Adrenal gland (tissue), 9 donors: ENCODE measurements at regions not wholly inside any gene's neighbourhood (a gene's known extent, or its start where the extent isn't known, plus 50 kb on each side); places are given as distances from the start of the nearest gene placed in this dataset.
A peak's percentile ranks its signal among the peaks of the same experiment; 100 is the strongest.

Source experiments
- DNase-seq, 7 donors: peaks; one replicate each; pipeline ENCODE4 v3.0.0-alpha.2; 2019 to 2020
- H3K27ac ChIP-seq, 5 donors: fragments of 200-600 bp; sonication (generic) in 4 of 5; 1 replicate in 3 of 5; 2 replicates in 2 of 5; pipeline versions ENCODE4 v1.5.1 to v1.8.0; 2016 to 2020; ENCODE audit warnings: mild to moderate bottlenecking in 1 of 5
- H3K27me3 ChIP-seq: fragments of 200-600 bp; 2 replicates; pipeline ENCODE4 v1.8.0; 2021
- H3K36me3 ChIP-seq, 2 donors: fragments of 200-600 bp; replicated peaks in 1 of 2; 1 replicate in 1 of 2; 2 replicates in 1 of 2; pipeline versions ENCODE4 v1.5.1 to v1.8.0; 2018 to 2022
- H3K4me1 ChIP-seq, 2 donors: fragments of 200-600 bp; replicated peaks in 1 of 2; 1 replicate in 1 of 2; 2 replicates in 1 of 2; pipeline versions ENCODE4 v1.5.1 to v1.8.0; 2018 to 2021
- H3K4me3 ChIP-seq, 4 donors: fragments of 200-600 bp; sonication (generic) in 3 of 4; one replicate each; pipeline ENCODE4 v1.5.1; 2016 to 2018
- H3K9me3 ChIP-seq, 3 donors: fragments of 200-600 bp; sonication (generic) in 1 of 3; replicated peaks in 1 of 3; 1 replicate in 2 of 3; 2 replicates in 1 of 3; pipeline versions ENCODE4 v1.5.1 to v1.8.0; 2016 to 2021
- POLR2A ChIP-seq, 2 donors: fragments of 450-650 bp; IDR thresholded peaks; one replicate each; pipeline ENCODE4 v1.6.1; 2017; ENCODE audit warnings: antibody characterized with exemption in 2 of 2, mild to moderate bottlenecking in 2 of 2, moderate library complexity in 1 of 2
- WGBS, 4 donors: extraction: QIAGEN DNeasy Blood & Tissue Kit in 2 of 4; methylation state at CpG; one replicate each; pipeline versions ENCODE4 v1.1.5 to v1.1.7; 2013 to 2017; 5-methylcytosine and 5-hydroxymethylcytosine counted together
- intact Hi-C, 2 donors: fragments of 100-400 bp; cut with DNase I; formaldehyde crosslinking; loops; one replicate each; pipeline versions ENCODE4 v1.14.1 to v1.15.0; 2022 to 2023
- TF ChIP-seq, protein P1 (sequence below), 6 experiments: fragments of 450-650 bp in 4 of 6; fragments of 200-600 bp in 2 of 6; sonication (generic) in 1 of 6; IDR thresholded peaks; 1 replicate in 5 of 6; 2 replicates in 1 of 6; pipeline versions ENCODE4 v1.5.1 to v1.8.0; 2016 to 2021; ENCODE audit warnings: antibody characterized with exemption in 6 of 6, mild to moderate bottlenecking in 2 of 6, moderate library complexity in 1 of 6
- donor health status: healthy with polysubstance abuse.
- donor health status: Bipolar disorder and iron deficiency.
- donor health status: DM: yes; HTN: yes; CAD: no.
- donor health status: DM: no; HTN: no; CAD: no.
- donor health status: DM: no; HTN: no; CAD: no.

DNA sequence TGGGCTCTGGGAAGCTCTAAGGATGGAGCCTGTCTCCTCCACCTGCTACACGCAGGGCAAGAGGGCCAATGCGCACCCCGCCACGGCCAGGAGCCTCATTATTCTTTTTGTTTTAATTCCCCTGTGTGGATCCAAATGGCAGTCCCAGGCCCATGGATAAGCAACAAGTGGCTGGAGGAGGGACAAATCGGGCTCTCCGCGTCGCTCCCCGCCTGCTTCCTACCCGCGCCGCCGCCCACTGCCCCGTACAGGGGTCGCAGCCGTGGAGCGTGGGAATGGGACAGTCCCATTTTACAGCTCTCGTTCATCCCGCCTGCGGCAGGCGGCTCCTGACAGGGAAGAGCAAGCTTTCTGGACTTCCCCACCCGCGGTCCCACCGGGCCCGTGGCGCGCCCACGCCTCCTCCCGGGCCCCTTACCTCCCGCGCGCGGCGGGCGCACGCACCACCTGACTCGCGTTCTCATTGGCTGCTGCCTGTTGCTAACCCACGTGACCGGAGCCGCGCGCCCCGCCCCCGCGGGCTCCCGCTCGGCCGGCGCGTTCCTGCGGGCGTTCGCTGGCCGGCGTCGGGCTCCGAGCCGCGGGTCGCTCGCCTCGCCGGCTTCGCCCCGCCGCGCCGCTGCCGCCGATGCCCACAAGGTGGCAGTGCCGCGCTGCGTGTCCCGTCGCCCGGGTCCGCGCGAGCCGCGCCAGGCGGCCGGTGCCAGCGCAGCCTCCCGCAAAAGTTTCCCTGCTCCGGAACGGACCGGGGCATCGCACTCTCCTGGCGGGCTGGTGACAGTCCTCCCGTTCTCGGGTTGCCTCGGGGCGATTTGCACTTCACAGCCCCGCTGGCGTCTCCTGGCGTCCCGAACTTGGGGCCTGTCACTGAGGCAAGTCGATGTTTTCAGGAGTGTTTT is 93.3 kb downstream of the CD83 start:
- Histone ChIP-seq H3K4me3 (peak overlapping the region; percentile 46 to 77 (median 65)), H3K27me3 (no peaks in the 10 kb centered on the region), H3K27ac (peak overlapping the region in 4 of 5 donors; percentile 48 to 86 (median 66)), H3K9me3 (no peaks in the 10 kb centered on the region), H3K36me3 (no peaks in the 10 kb centered on the region), H3K4me1 (peaks cover 7 to 20% of the 10 kb centered on the region in 2 donors)
- WGBS, 4 donors: 1 to 5% (median 2%) methylated on average over 27 to 100 of the region's 100 CpGs
- intact Hi-C loops: loop anchor here in 1 of 2 donors (10.0 kb wide), 3 partner anchors 1024 to 1414 kb away; no protein-coding TSS in a partner anchor
- TF ChIP-seq, protein P1, sequence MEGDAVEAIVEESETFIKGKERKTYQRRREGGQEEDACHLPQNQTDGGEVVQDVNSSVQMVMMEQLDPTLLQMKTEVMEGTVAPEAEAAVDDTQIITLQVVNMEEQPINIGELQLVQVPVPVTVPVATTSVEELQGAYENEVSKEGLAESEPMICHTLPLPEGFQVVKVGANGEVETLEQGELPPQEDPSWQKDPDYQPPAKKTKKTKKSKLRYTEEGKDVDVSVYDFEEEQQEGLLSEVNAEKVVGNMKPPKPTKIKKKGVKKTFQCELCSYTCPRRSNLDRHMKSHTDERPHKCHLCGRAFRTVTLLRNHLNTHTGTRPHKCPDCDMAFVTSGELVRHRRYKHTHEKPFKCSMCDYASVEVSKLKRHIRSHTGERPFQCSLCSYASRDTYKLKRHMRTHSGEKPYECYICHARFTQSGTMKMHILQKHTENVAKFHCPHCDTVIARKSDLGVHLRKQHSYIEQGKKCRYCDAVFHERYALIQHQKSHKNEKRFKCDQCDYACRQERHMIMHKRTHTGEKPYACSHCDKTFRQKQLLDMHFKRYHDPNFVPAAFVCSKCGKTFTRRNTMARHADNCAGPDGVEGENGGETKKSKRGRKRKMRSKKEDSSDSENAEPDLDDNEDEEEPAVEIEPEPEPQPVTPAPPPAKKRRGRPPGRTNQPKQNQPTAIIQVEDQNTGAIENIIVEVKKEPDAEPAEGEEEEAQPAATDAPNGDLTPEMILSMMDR (IDR thresholded peaks at IDR 0.05): peak in 5 of 6 experiments; percentile 36 to 99 (median 77)
- peak; percentile 53 to 54 for TF ChIP-seq POLR2A (IDR thresholded peaks at IDR 0.05)
- DNase-seq: peak; percentile 93 to 97 (median 94)

DNA sequence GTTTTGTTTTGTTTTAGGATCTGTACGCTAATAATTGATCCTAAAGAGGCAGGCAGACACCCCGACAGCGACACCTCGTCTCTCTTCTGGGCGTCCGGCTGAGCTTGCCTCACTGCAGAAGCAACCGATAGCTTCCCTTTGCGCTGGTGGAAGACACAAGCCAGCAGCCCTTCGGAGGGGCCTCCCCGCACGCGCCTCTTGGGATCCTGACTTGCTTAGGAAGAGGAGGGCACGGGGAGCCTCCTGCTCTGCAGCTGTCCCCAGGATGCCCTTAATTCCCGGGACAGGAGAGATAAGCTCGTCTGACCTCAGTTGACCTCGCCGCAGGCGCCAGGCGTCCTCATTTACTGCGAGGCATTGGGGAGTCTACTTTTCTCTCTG is 94.0 kb downstream of the CD83 start:
- TF ChIP-seq, protein P1 (IDR thresholded peaks at IDR 0.05): no peak
- no peak for TF ChIP-seq POLR2A (IDR thresholded peaks at IDR 0.05)
- H3K27ac ChIP-seq: peak overlapping the region in 4 of 5 donors; percentile 45 to 86 (median 66)
- WGBS, 4 donors: 5 to 8% (median 6%) methylated on average over 14 to 20 of the region's 20 CpGs

DNA sequence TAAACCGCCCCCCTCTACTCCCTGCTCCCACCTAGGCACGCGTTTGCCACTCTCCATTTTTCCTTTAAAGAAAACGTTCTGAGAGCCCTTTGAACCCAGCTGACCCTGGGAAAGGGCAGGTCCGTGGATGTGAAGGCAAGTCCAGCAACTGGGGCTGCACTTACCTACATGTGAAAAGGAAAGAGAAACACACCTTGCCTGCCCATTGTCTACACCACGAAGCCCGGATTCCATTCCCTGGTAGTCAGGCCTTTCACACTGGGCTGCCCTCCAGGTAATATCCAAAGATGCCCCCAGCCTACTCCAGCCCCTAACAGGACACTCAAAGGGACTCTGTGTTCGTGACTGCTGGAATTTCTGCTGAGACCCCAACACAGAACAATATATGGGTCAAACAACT is 94.4 kb downstream of the CD83 start:
- no peak for TF ChIP-seq POLR2A (IDR thresholded peaks at IDR 0.05)
- TF ChIP-seq, protein P1 (IDR thresholded peaks at IDR 0.05): no peak
- H3K4me1 ChIP-seq: peaks cover 7 to 15% of the 10 kb centered on the region in 2 donors
- no peaks in the 10 kb centered on the region for H3K36me3 ChIP-seq
- H3K27me3 ChIP-seq: no peaks in the 10 kb centered on the region
- intact Hi-C loops: loop anchor here in 1 of 2 donors (10.0 kb wide), 3 partner anchors 1023 to 1413 kb away; no protein-coding TSS in a partner anchor
- H3K4me3 ChIP-seq: peak overlapping the region in 1 of 4 donors; percentile 72
- peak in 1 of 7 donors; percentile 54 for DNase-seq
- no peaks in the 10 kb centered on the region for H3K9me3 ChIP-seq
- WGBS, 4 donors: 58 to 63% (median 60%) methylated on average over 8 of the region's 8 CpGs
- H3K27ac ChIP-seq: no peak overlapping the region

More for the DNA sequence above, 94.0 kb downstream of the CD83 start:
- intact Hi-C loops: loop anchor here in 1 of 2 donors (10.0 kb wide), 3 partner anchors 1023 to 1413 kb away; no protein-coding TSS in a partner anchor
- DNase-seq: peak; percentile 53 to 90 (median 70)
- no peaks in the 10 kb centered on the region for H3K27me3 ChIP-seq
- H3K4me1 ChIP-seq: peaks cover 7 to 19% of the 10 kb centered on the region in 2 donors
- H3K9me3 ChIP-seq: no peaks in the 10 kb centered on the region
- H3K4me3 ChIP-seq: peak overlapping the region in 2 of 4 donors; percentile 72 to 77
- H3K36me3 ChIP-seq: no peaks in the 10 kb centered on the region

DNA sequence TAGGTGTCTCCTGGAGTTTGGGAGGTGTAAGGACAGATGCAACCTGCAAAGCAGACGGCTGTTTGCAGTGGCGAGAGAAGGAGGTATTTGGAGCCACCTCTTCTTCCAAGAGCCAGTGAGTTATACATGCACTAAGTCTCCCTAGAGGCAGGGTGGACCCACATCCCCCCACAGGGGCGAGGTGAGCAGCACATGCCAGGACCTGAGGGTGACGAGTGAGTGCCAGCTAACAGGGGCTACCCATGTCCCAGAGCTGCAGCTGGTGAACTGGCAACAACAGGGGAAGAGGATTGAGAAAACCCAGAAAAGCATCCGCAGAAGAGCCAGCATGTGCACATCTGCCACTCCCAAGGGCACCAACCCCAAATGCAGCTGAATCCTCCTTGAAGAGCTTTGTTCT is 95.1 kb downstream of the CD83 start:
- intact Hi-C loops: loop anchor here in 1 of 2 donors (10.0 kb wide), 3 partner anchors 1022 to 1412 kb away; no protein-coding TSS in a partner anchor
- Histone ChIP-seq H3K4me3 (no peak overlapping the region), H3K4me1 (peaks cover 7 to 15% of the 10 kb centered on the region in 2 donors), H3K27me3 (no peaks in the 10 kb centered on the region), H3K27ac (no peak overlapping the region), H3K36me3 (no peaks in the 10 kb centered on the region), H3K9me3 (no peaks in the 10 kb centered on the region)
- no peak for DNase-seq
- 94 to 100% (median 99%) methylated on average over 5 of the region's 5 CpGs for WGBS, 4 donors
- TF ChIP-seq POLR2A (IDR thresholded peaks at IDR 0.05): no peak
- TF ChIP-seq, protein P1 (IDR thresholded peaks at IDR 0.05): no peak
